GM19240 (cell line): ENCODE measurements at regions not wholly inside any gene's neighbourhood (a gene's known extent, or its start where the extent isn't known, plus 50 kb on each side); places are given as distances from the start of the nearest gene placed in this dataset.
"Not testable (repeated sequence)": the region's sequence is repeated elsewhere in the genome, so short reads cannot be mapped to it uniquely, and the experiment has no call there.

Experiments used
- DNase-seq: peaks from one replicate; pipeline ENCODE4 v3.0.0; 2011; ENCODE audit warnings: low spot score; ENCODE audit not compliant: insufficient read length

DNA sequence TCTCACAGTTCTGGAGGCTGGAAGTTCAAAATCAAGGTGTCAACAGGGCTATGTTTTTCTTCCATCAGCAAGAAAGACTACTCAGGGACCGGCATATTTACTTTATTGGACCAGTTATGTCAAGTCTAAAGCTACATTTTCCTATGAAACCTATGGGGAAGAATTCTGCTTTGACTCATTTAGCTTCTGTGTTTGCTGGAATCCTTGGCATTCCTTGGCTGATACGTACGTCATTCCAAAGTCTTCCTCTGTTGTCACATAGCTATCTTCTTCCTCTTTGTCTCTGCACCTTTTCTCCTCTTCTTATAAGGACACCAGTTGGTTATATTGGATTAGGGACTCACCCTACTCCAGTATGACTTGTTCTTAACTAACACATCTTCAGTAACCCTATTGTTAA, 137.4 kb upstream of the FBXO11 start:
- DNase-seq: no peak

DNA sequence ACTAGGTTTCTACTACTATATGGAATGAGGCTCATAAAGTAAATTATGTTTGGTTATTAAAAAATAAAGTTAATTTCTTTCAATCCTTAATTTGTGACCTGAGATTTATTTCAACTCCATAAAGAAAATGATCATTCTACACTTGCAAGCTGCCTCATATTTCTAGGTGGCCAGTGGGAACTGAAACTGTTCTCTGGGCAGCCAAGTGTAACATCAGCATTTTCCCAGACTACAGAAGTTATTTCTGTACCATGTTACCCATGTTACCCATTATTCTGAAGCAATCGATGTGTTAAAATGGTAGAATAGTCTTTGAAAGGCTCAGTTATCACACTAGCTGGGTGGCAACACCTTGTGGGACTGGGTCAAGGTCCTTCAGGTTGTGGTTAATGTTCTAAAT, 139.3 kb upstream of the FBXO11 start:
- no peak for DNase-seq

GRCh38 chr2:48048476-48049171, 142.3 kb upstream of the FBXO11 start:
- DNase-seq: no peak

- no peak for DNase-seq
Measured at GRCh38 chr2:48049371-48049770, 143.1 kb upstream of the FBXO11 start.

DNA sequence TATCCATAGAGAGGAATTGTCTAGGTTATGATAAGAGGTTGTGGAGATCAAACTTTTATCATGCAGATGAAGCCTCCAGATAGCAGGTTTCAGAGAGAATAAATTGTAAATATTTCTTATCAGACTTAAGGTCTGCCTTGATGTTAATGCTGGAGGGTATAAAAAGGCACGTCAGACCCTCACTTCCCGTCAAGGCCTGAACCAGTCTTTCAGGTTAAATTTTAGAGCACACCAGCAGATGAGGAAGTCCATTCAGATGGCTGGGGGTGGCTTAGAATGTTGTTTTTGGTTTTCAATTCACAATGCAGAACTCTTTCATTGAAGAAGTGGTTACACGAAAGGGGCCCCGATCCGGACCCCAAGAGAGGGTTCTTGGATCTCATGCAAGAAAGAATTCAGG, 144.4 kb upstream of the FBXO11 start:
- no peak for DNase-seq

DNA sequence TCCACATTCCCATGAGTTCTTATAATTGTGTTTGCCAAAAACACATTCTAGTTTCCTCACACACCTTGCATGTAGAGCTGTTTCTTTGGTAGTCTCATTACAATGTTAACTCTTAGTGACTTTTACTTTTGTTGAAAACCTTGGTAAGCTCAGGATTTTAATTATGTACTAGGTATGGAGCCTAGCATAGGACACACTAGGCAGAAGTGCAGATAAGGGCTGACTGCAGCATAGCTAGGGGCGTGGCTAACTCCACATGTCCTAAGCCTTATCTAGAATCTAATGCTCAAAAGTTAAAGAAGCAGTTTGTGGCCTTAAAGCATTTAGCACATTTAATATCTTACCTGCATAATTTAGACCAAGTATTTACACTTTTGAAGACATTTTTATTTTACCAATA, 153.7 kb upstream of the FBXO11 start:
- no peak for DNase-seq

DNA sequence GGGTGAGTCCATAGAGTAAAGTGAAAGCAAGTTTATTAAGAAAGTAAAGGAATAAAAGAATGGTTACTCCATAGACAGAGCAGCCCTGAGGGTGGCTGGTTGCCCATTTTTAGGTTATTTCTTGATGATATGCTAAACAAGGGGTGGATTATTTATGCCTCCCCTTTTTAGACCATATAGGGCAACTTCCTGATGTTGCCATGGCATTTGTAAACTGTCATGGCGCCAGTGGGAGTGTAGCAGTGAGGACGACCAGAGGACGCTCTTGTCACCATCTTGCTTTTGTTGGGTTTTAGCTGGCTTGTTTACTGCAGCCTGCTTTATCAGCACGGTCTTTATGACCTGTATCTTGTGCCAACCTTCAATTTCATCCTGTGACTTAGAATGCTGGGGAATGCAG, 155.4 kb upstream of the FBXO11 start:
- DNase-seq: not testable (repeated sequence)

DNA sequence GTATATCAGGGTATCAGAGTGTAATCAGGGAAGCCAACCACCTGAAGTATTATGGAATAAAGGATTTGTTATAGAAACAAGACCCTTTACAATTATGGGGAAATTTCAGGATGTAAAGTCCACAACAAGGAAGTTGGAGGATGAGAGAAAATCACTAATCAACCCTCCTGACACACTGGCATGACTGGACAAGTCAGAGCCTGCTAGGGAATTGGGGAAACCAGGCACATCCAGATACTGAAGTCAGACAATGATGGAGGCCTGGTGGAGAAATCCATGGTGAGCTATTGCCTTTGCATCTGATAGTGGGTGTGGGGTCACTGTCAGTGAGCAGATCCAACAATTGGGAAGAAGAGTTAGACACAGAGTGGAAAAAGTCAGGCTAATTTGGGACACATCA, 158.8 kb upstream of the FBXO11 start:
- no peak for DNase-seq

- no peak for DNase-seq
Measured at GRCh38 chr2:48066000-48066399, 159.7 kb upstream of the FBXO11 start.

DNA sequence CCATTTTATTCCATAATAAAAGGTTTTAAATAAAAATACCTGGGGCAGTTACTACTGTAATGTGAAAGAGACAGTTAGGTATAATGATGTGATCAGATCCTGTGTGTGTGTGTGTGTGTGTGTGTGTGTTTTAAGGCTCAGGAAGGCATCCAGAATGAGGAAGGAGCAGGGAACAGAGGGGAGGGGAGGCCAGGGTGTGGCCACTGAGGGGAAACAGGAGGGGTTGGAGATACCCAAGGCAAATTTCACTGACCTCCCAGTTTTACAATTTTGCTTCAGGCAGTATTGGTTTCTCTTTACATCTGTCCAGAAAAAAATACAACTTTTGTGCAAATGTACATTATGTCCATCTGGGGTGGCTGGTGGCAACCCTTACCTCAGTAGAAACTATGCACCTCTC, 163.5 kb upstream of the FBXO11 start:
- DNase-seq: no peak

GRCh38 chr2:48070415-48070814, 164.1 kb upstream of the FBXO11 start:
- DNase-seq: no peak

DNA sequence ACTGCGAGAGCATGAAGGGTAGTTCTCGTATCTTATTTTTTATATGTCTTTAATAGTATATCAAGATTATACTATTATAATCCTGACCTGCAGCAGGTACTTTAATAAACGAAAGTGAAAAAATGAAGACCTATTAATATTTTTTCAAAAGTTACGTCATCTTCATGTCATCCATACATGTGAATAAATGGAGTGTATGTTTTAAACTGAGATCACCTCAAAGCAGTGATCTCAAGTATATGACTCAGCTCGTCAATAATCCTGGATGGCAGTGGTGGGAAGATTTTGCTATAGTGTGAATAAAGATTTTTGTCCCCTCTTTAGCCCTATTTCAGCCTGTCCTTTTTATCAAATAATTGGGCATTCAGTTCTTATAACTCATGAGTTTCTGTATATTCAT, 166.3 kb upstream of the FBXO11 start:
- no peak for DNase-seq

DNA sequence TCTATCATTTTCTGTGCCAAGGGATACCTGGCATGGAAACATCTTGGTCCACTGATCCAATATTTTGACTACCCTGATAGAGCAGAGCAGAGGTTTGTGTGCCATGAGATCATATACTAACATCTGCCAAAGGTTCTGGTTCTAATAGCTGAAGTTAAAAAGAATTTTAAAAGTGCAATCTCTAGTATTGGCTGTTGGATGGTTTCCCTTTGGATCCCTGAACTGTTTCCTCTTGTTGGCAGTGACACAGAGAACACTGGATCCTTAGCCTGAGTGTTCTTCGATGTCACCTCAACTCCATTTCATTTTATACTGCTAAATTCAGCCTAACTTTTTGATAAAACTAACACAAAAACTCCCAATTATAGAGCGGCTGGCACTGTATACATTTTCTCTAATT, 169.3 kb upstream of the FBXO11 start:
- DNase-seq: no peak

GRCh38 chr2:48080534-48081316, 174.4 kb upstream of the FBXO11 start:
- no peak for DNase-seq

DNA sequence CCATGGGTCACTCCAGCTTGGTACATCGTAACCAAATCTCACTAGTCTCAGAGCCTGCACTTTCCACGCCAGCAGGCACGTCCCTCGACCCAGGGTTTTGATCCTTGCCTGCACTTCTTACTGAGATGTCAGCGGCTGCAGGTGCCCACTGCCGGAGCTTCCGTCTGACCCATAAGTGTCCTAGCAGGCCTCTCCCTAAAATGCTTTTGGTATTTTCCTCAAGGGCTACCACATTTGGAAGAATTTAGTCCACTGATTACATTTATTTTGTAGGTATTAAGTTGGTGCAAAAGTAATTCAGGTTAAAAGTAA, 175.0 kb upstream of the FBXO11 start:
- DNase-seq: no peak

GRCh38 chr2:48085888-48086287, 179.6 kb upstream of the FBXO11 start:
- DNase-seq: no peak

DNA sequence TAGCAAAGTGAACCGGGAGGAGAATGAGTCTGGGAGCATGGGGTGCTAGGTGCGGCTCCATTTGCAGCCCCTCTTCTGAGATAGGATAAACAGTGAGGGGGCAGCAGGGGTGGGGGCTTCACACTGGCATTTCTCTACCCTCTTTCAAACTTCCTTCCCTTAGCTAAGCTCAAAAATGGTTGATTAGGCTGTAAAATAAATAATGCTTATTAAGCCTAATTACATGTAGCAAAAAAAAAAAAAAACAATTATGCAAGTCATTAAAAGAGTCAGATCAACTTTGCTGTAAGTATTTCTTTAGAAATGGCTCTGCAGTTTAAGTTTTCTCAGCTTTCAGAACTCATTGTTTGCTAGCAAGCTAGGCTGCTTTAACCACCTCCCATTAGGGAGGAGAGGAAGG, 182.7 kb upstream of the FBXO11 start:
- no peak for DNase-seq

DNA sequence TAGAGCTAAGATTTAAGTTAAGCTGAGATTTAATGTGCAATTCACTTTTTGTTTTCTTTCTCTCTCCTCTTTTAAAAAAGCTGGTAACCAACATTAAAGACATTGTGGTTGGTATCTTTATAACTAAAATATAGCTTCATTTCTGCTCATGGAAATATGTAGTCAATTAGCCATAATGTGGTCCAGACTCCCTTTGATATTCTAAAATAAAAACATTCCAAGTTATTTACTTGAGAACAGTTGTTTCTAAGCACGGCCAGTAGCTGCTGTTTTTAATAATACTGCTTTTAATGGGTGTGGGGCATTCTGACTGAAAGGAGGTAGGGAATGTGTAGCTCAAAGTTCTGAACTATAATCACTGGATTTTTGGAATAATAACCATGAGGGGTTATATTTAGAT, 183.3 kb upstream of the FBXO11 start:
- no peak for DNase-seq

- DNase-seq: no peak
Measured at GRCh38 chr2:48092846-48093803, 186.8 kb upstream of the FBXO11 start.

DNA sequence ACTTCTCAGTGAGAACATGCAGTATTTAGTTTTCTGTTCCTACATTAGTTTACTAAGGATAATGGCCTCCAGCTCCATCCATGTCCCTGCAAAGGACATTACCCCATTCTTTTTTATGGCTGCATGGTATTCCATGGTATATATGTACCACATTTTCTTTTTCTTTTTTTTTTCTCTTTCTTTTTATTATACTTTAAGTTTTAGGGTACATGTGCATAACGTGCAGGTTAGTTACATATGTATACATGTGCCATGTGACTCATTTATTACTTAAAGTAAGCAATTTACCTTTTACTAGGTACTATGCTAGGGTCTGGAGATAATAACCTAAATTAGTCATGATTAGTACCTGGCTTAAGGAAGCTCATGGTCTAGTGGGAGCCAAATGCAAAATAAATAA, 190.5 kb upstream of the FBXO11 start:
- not testable (repeated sequence) for DNase-seq

DNA sequence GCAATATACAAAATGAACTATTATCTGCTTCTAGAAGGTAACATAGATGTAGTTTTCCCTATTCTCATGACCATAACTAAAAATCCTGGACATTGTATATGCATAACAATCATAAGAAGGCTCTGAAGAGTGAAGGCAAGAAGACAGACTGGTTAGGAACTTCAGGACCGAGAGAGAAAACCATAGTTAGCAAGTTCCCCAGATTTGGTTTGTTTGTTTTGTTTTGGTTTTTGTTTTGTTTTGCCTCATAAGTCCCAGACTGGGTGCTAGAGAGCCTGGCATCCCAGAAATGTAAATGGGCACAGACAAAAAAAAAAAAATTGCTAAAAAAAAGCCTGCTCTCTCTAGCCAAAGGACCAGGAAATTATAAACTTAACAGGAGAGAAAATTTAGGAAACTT, 192.2 kb upstream of the FBXO11 start:
- no peak for DNase-seq

GRCh38 chr2:48104418-48104817, 198.1 kb upstream of the FBXO11 start:
- DNase-seq: no peak
